ENCODE measurements at regions not wholly inside any gene's neighbourhood (a gene's known extent, or its start where the extent isn't known, plus 50 kb on each side); places are given as distances from the start of the nearest gene placed in this dataset.

DNA sequence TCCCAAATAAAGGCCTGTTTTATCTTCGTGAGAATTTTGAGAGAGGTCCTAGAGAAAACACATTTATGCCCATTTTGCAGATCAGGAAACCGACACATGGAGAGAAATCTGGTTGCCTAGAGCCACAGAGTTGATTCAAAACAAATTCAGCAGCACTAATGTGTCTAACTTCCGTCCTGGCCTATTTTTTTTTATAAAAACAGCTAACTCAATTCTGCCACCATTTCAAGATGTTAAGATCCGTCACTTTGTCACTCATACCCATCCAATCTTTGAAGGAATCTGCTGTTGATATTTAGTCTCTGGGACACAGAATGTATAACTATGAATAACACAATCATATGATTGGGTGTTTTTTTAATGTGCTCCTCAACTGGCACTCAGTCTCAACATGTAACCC is 611.1 kb upstream of the ARID1B start:
- intact Hi-C loops (cut with DNase I): loop anchor here in 1 of 4 donors (5.0 to 10.0 kb wide), 2 partner anchors 409 to 1036 kb away; no protein-coding TSS in a partner anchor
- Histone ChIP-seq H3K27ac (no peak overlapping the region), H3K27me3 (no peaks in the 10 kb centered on the region), H3K9me3 (no peaks in the 10 kb centered on the region), H3K4me1 (ENCODE audit: insufficient read depth) (peaks cover 8% of the 10 kb centered on the region), H3K36me3 (no peaks in the 10 kb centered on the region), H3K4me3 (no peak overlapping the region)
- 85 to 92% (median 87%) methylated on average over 4 of the region's 4 CpGs for WGBS, 3 donors
- no peak for DNase-seq
- TF ChIP-seq EP300 (IDR thresholded peaks at IDR 0.05) (no peak), POLR2A (IDR thresholded peaks at IDR 0.05) (no peak)
- TF ChIP-seq, protein P1, sequence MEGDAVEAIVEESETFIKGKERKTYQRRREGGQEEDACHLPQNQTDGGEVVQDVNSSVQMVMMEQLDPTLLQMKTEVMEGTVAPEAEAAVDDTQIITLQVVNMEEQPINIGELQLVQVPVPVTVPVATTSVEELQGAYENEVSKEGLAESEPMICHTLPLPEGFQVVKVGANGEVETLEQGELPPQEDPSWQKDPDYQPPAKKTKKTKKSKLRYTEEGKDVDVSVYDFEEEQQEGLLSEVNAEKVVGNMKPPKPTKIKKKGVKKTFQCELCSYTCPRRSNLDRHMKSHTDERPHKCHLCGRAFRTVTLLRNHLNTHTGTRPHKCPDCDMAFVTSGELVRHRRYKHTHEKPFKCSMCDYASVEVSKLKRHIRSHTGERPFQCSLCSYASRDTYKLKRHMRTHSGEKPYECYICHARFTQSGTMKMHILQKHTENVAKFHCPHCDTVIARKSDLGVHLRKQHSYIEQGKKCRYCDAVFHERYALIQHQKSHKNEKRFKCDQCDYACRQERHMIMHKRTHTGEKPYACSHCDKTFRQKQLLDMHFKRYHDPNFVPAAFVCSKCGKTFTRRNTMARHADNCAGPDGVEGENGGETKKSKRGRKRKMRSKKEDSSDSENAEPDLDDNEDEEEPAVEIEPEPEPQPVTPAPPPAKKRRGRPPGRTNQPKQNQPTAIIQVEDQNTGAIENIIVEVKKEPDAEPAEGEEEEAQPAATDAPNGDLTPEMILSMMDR (IDR thresholded peaks at IDR 0.05): no peak

DNA sequence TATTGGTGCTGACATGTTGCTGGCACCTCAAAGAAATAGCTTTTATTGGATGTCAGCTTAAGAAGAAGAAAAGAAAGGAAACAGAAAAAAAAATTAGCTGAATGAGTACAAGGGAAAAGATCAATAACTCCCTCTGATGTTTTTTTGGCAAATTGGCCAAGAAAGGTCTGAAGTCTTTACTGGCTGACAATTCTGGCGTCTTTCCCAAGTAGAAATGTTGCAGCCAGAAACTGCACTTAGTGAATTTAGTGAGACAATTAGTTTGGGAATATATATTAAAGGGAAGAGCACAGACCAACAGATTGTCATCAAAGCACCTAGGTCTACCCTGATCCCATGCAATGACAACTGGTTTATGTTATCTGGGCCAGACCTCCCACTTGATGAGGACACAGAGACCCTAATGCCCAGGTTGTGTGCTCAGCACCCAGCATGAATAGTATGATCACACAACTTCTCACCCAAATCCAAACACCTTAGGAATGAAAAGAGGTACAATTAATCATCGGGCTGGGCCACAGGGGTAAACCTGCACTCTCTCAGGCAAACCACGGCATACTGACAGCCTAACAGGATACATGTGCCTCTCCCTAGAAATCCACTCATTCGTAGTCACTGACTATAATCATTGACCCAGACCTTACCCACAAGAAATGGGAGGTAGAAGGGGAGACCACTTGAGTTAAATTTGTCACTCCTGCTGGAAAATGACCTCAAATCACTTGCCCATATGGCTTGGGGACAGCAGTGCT is 612.3 kb upstream of the ARID1B start:
- WGBS, 3 donors: 43 to 58% (median 52%) methylated on average over 4 of the region's 4 CpGs
- no peaks in the 10 kb centered on the region for H3K27me3 ChIP-seq
- H3K9me3 ChIP-seq: no peaks in the 10 kb centered on the region
- no peak overlapping the region for H3K27ac ChIP-seq
- no peak overlapping the region for H3K4me3 ChIP-seq
- H3K4me1 ChIP-seq (ENCODE audit: insufficient read depth): peaks cover 8% of the 10 kb centered on the region
- no peaks in the 10 kb centered on the region for H3K36me3 ChIP-seq
- intact Hi-C loops (cut with DNase I): loop anchor here in 1 of 4 donors (5.0 to 10.0 kb wide), 2 partner anchors 410 to 1037 kb away; no protein-coding TSS in a partner anchor
- TF ChIP-seq EP300 (IDR thresholded peaks at IDR 0.05) (no peak), POLR2A (IDR thresholded peaks at IDR 0.05) (no peak)
- TF ChIP-seq, protein P1 (IDR thresholded peaks at IDR 0.05): no peak
- DNase-seq: no peak

DNA sequence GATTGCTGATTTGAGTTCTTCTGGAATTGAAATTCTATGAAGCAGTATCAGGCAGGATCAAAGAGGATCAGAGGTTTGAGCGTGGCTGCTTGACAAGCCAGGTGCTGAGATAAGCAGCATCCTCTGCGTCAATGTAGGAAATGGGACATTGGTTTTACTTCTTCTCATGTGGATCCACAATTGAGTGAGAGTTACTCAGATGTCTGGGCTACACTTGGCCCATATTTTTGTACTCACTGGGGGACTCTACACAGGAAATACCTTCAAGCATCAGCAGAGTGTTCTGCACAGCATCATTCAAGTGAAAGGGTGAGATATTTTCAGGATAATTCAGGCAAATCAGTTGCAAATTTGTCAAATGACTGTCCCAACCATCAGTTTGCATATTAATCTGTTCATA is 613.9 kb upstream of the ARID1B start:
- Histone ChIP-seq H3K27ac (no peak overlapping the region), H3K4me3 (no peak overlapping the region), H3K27me3 (no peaks in the 10 kb centered on the region), H3K36me3 (no peaks in the 10 kb centered on the region), H3K9me3 (no peaks in the 10 kb centered on the region), H3K4me1 (ENCODE audit: insufficient read depth) (peaks cover 8% of the 10 kb centered on the region)
- 88 to 93% (median 91%) methylated on average over 2 of the region's 2 CpGs for WGBS, 3 donors
- intact Hi-C loops (cut with DNase I): loop anchor here in 1 of 4 donors (10.0 kb wide), 1 partner anchor 411 kb away; no protein-coding TSS in a partner anchor
- no peak for DNase-seq
- TF ChIP-seq, protein P1 (IDR thresholded peaks at IDR 0.05): no peak

DNA sequence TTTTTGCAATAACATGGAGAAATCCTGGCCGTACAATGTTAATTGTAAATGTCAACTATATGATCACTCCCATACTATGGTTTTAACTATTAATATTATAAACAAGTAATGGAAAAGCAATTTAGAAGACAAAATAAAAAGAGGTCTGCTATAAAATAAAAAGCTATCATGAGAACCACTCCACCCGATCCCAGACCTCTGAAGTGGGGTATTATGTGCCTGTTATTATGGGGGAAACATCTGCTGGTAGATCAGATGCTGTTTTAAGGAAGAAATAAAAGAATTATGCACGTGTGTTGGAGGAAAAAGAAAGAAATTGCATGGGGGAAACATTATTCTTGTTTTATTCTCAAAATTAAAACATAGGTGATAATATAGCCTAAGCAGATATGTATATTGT is 615.7 kb upstream of the ARID1B start:
- Histone ChIP-seq H3K27me3 (no peaks in the 10 kb centered on the region), H3K27ac (no peak overlapping the region), H3K4me1 (ENCODE audit: insufficient read depth) (no peaks in the 10 kb centered on the region), H3K4me3 (no peak overlapping the region), H3K9me3 (no peaks in the 10 kb centered on the region), H3K36me3 (no peaks in the 10 kb centered on the region)
- TF ChIP-seq EP300 (IDR thresholded peaks at IDR 0.05): no peak
- TF ChIP-seq, protein P1 (IDR thresholded peaks at IDR 0.05): no peak
- TF ChIP-seq POLR2A (IDR thresholded peaks at IDR 0.05): no peak
- DNase-seq: no peak
- intact Hi-C loops (cut with DNase I): loop anchor here in 1 of 4 donors (10.0 kb wide), 1 partner anchor 413 kb away; no protein-coding TSS in a partner anchor
- 30 to 59% (median 42%) methylated on average over 3 of the region's 3 CpGs for WGBS, 3 donors
